Thyroid gland (tissue), 4 donors: ENCODE measurements at regions not wholly inside any gene's neighbourhood (a gene's known extent, or its start where the extent isn't known, plus 50 kb on each side); places are given as distances from the start of the nearest gene placed in this dataset.

Experiments
- POLR2A ChIP-seq, 2 donors: fragments of 450-650 bp; IDR thresholded peaks; one replicate each; pipeline ENCODE4 v1.6.1; 2017; ENCODE audit warnings: antibody characterized with exemption in 2 of 2, mild to moderate bottlenecking in 2 of 2, moderate library complexity in 1 of 2
- TF ChIP-seq, protein P1 (sequence below), 6 experiments: fragments of 200-600 bp in 3 of 6; fragments of 450-650 bp in 3 of 6; sonication (generic) in 3 of 6; IDR thresholded peaks; one replicate each; pipeline ENCODE4 v1.5.1; 2016 to 2019; ENCODE audit warnings: antibody characterized with exemption in 6 of 6, mild to moderate bottlenecking in 2 of 6, inconsistent platforms in 1 of 6, moderate library complexity in 1 of 6

DNA sequence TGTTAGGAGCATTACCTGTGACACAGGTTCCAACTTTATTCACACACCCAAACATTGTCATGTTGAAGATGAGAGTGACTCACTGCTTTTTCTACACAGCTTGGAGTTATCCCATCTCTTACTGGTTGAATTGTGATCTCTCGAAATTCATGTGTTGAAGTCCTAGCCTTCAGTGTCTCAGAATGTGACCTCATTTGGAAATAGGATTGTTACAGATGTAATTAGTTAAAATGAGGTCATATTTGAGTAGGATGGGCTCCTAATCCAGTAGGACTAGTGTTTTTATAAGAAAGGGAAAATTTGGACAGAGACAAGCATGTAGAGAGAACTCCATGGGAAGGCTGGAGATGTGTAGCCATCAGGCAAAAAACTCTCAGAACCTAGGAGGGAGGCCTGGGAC lies 142.5 kb downstream of the POSTN start:
- TF ChIP-seq, protein P1, sequence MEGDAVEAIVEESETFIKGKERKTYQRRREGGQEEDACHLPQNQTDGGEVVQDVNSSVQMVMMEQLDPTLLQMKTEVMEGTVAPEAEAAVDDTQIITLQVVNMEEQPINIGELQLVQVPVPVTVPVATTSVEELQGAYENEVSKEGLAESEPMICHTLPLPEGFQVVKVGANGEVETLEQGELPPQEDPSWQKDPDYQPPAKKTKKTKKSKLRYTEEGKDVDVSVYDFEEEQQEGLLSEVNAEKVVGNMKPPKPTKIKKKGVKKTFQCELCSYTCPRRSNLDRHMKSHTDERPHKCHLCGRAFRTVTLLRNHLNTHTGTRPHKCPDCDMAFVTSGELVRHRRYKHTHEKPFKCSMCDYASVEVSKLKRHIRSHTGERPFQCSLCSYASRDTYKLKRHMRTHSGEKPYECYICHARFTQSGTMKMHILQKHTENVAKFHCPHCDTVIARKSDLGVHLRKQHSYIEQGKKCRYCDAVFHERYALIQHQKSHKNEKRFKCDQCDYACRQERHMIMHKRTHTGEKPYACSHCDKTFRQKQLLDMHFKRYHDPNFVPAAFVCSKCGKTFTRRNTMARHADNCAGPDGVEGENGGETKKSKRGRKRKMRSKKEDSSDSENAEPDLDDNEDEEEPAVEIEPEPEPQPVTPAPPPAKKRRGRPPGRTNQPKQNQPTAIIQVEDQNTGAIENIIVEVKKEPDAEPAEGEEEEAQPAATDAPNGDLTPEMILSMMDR (IDR thresholded peaks at IDR 0.05): no peak
- no peak for TF ChIP-seq POLR2A (IDR thresholded peaks at IDR 0.05)
